Suprapubic skin (tissue), 4 donors: ENCODE measurements at regions not wholly inside any gene's neighbourhood (a gene's known extent, or its start where the extent isn't known, plus 50 kb on each side); places are given as distances from the start of the nearest gene placed in this dataset.
"Not testable (repeated sequence)": the region's sequence is repeated elsewhere in the genome, so short reads cannot be mapped to it uniquely, and the experiment has no call there.

Source experiments
- DNase-seq, 2 donors: peaks; one replicate each; pipeline ENCODE4 v3.0.0-alpha.2; 2019; ENCODE audit warnings: low spot score in 2 of 2
- H3K27ac ChIP-seq: fragments of 200-600 bp; sonication (generic); one replicate; pipeline ENCODE4 v1.5.1; 2019
- H3K27me3 ChIP-seq: fragments of 200-600 bp; sonication (generic); one replicate; pipeline ENCODE4 v1.5.1; 2019
- H3K36me3 ChIP-seq: fragments of 200-600 bp; sonication (generic); one replicate; pipeline ENCODE4 v1.5.1; 2019
- H3K4me1 ChIP-seq: fragments of 200-600 bp; sonication (generic); one replicate; pipeline ENCODE4 v1.5.1; 2019
- H3K4me3 ChIP-seq: fragments of 200-600 bp; sonication (generic); one replicate; pipeline ENCODE4 v1.5.1; 2019; ENCODE audit warnings: mild to moderate bottlenecking
- H3K9me3 ChIP-seq: fragments of 200-600 bp; sonication (generic); one replicate; pipeline ENCODE4 v1.5.1; 2019
- EP300 ChIP-seq: sonication (generic); formaldehyde crosslinking; IDR thresholded peaks from one replicate; pipeline ENCODE4 v1.6.1; 2017; ENCODE audit warnings: antibody characterized with exemption
- POLR2A ChIP-seq, 2 donors: fragments of 450-650 bp; IDR thresholded peaks; one replicate each; pipeline ENCODE4 v1.6.1; 2017; ENCODE audit warnings: antibody characterized with exemption in 2 of 2, mild to moderate bottlenecking in 2 of 2, moderate library complexity in 2 of 2
- POLR2AphosphoS5 ChIP-seq, 3 donors: sonication (generic); formaldehyde crosslinking; IDR thresholded peaks; one replicate each; pipeline ENCODE4 v1.6.1; 2017; ENCODE audit warnings: antibody characterized with exemption in 3 of 3
- WGBS: methylation state at CpG from one replicate; pipeline ENCODE4 v1.1.5; 2018; 5-methylcytosine and 5-hydroxymethylcytosine counted together
- TF ChIP-seq, protein P1 (sequence below), 2 donors: fragments of 200-600 bp in 1 of 2; fragments of 450-650 bp in 1 of 2; sonication (generic) in 1 of 2; IDR thresholded peaks; one replicate each; pipeline ENCODE4 v1.5.1; 2016 to 2019; ENCODE audit warnings: antibody characterized with exemption in 2 of 2, mild to moderate bottlenecking in 1 of 2, moderate library complexity in 1 of 2

DNA sequence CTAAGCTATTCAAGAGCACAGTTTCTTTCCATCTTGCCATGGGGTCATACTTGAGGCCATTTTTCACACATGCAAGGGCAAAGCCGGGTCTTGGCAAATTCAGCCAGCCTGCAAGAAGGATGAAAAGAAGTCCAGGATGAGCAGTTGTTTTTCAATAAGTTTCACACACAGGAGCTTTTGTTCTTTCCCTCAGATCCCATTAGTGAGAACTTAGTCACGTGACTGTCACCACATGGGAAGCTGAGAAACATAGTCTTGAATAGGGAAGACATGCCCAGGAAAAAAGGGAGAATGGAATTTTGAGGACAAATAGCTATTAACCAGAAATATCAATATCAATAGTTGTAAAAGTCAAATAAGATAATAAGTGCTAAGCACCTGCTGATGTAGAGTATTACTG, 137.7 kb downstream of the AHR start:
- DNase-seq: no peak
- Histone ChIP-seq H3K27me3 (no peaks in the 10 kb centered on the region), H3K4me1 (no peaks in the 10 kb centered on the region), H3K36me3 (no peaks in the 10 kb centered on the region), H3K27ac (no peak overlapping the region), H3K4me3 (no peak overlapping the region), H3K9me3 (no peaks in the 10 kb centered on the region)
- TF ChIP-seq, protein P1, sequence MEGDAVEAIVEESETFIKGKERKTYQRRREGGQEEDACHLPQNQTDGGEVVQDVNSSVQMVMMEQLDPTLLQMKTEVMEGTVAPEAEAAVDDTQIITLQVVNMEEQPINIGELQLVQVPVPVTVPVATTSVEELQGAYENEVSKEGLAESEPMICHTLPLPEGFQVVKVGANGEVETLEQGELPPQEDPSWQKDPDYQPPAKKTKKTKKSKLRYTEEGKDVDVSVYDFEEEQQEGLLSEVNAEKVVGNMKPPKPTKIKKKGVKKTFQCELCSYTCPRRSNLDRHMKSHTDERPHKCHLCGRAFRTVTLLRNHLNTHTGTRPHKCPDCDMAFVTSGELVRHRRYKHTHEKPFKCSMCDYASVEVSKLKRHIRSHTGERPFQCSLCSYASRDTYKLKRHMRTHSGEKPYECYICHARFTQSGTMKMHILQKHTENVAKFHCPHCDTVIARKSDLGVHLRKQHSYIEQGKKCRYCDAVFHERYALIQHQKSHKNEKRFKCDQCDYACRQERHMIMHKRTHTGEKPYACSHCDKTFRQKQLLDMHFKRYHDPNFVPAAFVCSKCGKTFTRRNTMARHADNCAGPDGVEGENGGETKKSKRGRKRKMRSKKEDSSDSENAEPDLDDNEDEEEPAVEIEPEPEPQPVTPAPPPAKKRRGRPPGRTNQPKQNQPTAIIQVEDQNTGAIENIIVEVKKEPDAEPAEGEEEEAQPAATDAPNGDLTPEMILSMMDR (IDR thresholded peaks at IDR 0.05): no peak
- TF ChIP-seq EP300: no peak
- TF ChIP-seq POLR2AphosphoS5 (IDR thresholded peaks at IDR 0.05): no peak
- 71% methylated on average over 2 of the region's 2 CpGs for WGBS

DNA sequence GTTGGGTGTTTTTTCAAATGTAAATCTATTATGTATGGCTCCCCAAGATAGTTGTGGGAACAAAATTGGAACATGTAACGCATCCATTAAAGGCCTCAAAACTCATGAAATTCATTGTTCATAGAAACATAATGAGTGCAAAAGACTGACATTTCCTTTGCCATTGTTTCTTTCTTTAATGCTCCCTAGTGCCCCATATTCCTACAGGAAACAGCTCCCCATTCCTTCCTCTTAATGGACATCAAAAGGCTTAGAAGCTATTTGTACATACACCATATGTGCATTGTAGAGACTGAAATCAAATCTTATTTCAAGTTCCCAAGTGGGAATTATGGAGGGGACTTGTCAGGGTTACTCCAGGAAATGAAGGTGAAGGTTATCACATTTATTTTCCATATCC, 139.1 kb downstream of the AHR start:
- Histone ChIP-seq H3K4me3 (no peak overlapping the region), H3K36me3 (no peaks in the 10 kb centered on the region), H3K27ac (no peak overlapping the region), H3K27me3 (no peaks in the 10 kb centered on the region), H3K4me1 (no peaks in the 10 kb centered on the region), H3K9me3 (no peaks in the 10 kb centered on the region)
- 93% methylated on average over 1 of the region's 1 CpG for WGBS
- DNase-seq: no peak
- no peak for TF ChIP-seq EP300
- TF ChIP-seq, protein P1 (IDR thresholded peaks at IDR 0.05): no peak
- no peak for TF ChIP-seq POLR2AphosphoS5 (IDR thresholded peaks at IDR 0.05)

DNA sequence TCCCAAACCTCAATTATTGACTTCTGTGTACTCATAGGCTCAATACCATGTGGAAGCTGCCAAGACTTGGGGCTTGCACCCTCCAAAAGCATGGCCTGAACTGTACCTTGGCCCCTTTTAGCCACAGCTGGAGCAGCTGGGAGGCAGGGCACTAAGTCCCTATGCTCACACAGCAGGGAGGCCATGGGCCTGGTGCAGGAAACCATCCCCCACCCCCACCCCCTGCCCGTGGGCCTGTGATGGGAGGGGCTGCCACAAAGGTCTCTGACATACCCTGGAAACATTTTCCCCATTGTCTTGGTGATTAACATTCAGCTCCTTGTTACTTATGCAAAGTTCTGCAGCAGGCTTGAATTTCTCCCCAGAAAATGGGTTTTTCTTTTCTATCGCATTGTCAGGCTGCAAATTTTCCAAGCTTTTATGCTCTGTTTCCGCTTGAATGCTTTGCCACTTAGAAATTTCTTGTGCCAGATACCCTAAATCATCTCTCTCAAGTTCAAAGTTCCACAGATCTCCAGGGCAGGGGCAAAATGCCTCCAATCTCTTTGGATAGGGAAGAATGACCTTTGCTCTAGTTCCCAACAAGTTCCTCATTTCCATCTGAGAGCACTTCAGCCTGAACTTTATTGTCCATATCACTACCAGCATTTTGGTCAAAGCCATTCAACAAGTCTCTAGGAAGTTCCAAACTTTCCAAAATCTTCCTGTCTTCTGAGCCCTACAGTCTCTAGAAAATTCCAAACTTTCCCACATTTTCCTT, 141.8 kb downstream of the AHR start:
- DNase-seq, H3K27ac ChIP-seq, H3K4me3 ChIP-seq, H3K4me1 ChIP-seq, H3K9me3 ChIP-seq, H3K36me3 ChIP-seq, H3K27me3 ChIP-seq: not testable (repeated sequence)
- 91% methylated on average over 2 of the region's 3 CpGs for WGBS

DNA sequence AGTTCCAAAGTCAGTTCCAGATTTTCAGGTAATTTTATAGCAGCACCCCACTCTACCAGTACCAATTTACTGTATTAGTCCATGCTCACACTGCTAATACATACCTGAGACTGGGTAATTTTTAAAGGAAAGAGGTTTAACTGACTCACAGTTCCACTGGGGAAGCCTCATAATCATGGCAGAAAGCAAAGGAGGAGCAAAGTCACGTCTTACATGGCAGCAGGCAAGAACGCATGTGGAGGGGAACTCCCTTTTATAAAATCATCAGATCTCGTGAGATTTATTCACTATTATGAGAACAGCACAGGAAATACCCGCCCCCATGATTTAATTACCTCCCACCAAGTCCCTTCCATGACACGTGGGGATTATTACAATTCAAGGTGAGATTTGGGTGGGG, 142.4 kb downstream of the AHR start:
- 87% methylated on average over 5 of the region's 5 CpGs for WGBS
- H3K36me3 ChIP-seq: no peaks in the 10 kb centered on the region
- no peaks in the 10 kb centered on the region for H3K4me1 ChIP-seq
- H3K27ac ChIP-seq: no peak overlapping the region
- no peaks in the 10 kb centered on the region for H3K9me3 ChIP-seq
- no peak for DNase-seq
- no peak overlapping the region for H3K4me3 ChIP-seq
- TF ChIP-seq, protein P1 (IDR thresholded peaks at IDR 0.05): no peak
- no peak for TF ChIP-seq POLR2A (IDR thresholded peaks at IDR 0.05)
- no peak for TF ChIP-seq POLR2AphosphoS5 (IDR thresholded peaks at IDR 0.05)
- no peak for TF ChIP-seq EP300
- H3K27me3 ChIP-seq: no peaks in the 10 kb centered on the region

DNA sequence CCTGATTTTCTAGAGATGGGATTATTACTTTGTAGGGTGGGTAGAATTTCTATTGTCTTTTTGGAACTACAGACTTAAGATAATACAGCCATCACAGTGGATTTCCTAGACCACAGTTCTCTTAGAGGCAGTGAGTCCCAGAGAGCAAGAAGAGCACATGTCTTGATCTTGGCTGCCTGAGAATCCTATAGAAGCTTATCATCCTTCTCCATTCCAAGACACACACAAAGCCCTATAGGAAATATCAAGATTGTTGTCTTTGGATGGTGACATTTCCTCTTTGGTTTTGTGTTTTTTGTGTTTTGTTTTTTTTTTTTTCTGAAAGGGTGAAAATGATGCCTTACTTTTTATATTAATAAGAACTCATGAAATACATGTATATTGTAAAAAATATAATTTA, 143.1 kb downstream of the AHR start:
- Histone ChIP-seq H3K27me3 (no peaks in the 10 kb centered on the region), H3K4me3 (no peak overlapping the region), H3K9me3 (no peaks in the 10 kb centered on the region), H3K4me1 (no peaks in the 10 kb centered on the region), H3K36me3 (no peaks in the 10 kb centered on the region), H3K27ac (no peak overlapping the region)
- TF ChIP-seq POLR2AphosphoS5 (IDR thresholded peaks at IDR 0.05) (no peak), POLR2A (IDR thresholded peaks at IDR 0.05) (no peak), EP300 (no peak)
- TF ChIP-seq, protein P1 (IDR thresholded peaks at IDR 0.05): no peak
- DNase-seq: no peak

DNA sequence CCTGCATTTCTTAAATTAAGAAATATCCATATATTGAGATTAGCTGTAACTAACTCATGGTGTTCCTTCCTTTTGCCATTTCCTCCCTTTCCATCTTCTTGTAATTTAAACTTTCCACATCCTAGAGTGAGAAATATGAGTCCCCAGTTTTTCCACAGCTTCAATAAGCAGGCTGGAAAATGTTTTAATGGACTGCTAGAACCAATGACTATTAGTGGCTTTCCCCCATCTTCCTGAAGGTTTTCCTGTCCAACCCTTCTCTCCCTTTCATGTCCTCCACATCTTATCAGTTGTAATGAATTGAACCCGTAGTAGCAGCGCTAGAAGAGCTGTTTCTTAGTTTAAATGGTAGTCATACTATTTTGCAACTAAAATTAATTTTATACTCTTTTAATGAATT, 145.7 kb downstream of the AHR start:
- whole genome bisulfite sequencing: 99% methylated on average over 2 of the region's 2 CpGs
- H3K4me3 ChIP-seq: no peak overlapping the region
- no peaks in the 10 kb centered on the region for H3K27me3 ChIP-seq
- H3K36me3 ChIP-seq: no peaks in the 10 kb centered on the region
- no peak overlapping the region for H3K27ac ChIP-seq
- no peak for DNase-seq
- no peaks in the 10 kb centered on the region for H3K9me3 ChIP-seq
- TF ChIP-seq, protein P1 (IDR thresholded peaks at IDR 0.05): no peak
- TF ChIP-seq EP300 (no peak), POLR2AphosphoS5 (IDR thresholded peaks at IDR 0.05) (no peak), POLR2A (IDR thresholded peaks at IDR 0.05) (no peak)
- no peaks in the 10 kb centered on the region for H3K4me1 ChIP-seq
